HUES6 (cell line): ENCODE measurements at regions not wholly inside any gene's neighbourhood (a gene's known extent, or its start where the extent isn't known, plus 50 kb on each side); places are given as distances from the start of the nearest gene placed in this dataset.

Experiments used
- H3K27ac ChIP-seq: 2 replicates; pipeline ENCODE4 v1.7.0; 2013; ENCODE audit warnings: low read depth, mild to moderate bottlenecking, low read length, inconsistent platforms
- H3K27me3 ChIP-seq: 2 replicates; pipeline ENCODE4 v1.6.1; 2013; ENCODE audit warnings: low read length; ENCODE audit not compliant: control insufficient read depth, insufficient read depth
- H3K36me3 ChIP-seq: 2 replicates; pipeline ENCODE4 v1.6.1; 2013; ENCODE audit warnings: low read length; ENCODE audit not compliant: control insufficient read depth, insufficient read depth
- H3K4me1 ChIP-seq: 2 replicates; pipeline ENCODE4 v1.6.1; 2013; ENCODE audit warnings: low read length; ENCODE audit not compliant: control insufficient read depth, insufficient read depth
- H3K4me3 ChIP-seq: 2 replicates; pipeline ENCODE4 v1.5.1; 2013; ENCODE audit warnings: low read depth, low read length
- H3K9ac ChIP-seq: one replicate; pipeline ENCODE4 v1.6.1; 2013; ENCODE audit warnings: mild to moderate bottlenecking, low read length
- H3K9me3 ChIP-seq: 2 replicates; pipeline ENCODE4 v1.6.1; 2013; ENCODE audit warnings: low read depth, low read length; ENCODE audit not compliant: control insufficient read depth, insufficient read depth

- no peaks in the 10 kb centered on the region; the same call in 1 of the 2 replicates for H3K27me3 ChIP-seq
- H3K36me3 ChIP-seq = no peaks in the 10 kb centered on the region
- no peak overlapping the region for H3K4me3 ChIP-seq
- no peak overlapping the region for H3K9ac ChIP-seq
- no peaks in the 10 kb centered on the region for H3K9me3 ChIP-seq
- no peaks in the 10 kb centered on the region for H3K4me1 ChIP-seq
- no peak overlapping the region for H3K27ac ChIP-seq
Measured at GRCh38 chr18:72201032-72201431, 343.1 kb downstream of the CBLN2 start.

- Histone ChIP-seq H3K27me3 (no peaks in the 10 kb centered on the region), H3K9me3 (no peaks in the 10 kb centered on the region), H3K27ac (no peak overlapping the region), H3K4me3 (no peak overlapping the region), H3K4me1 (no peaks in the 10 kb centered on the region), H3K36me3 (no peaks in the 10 kb centered on the region), H3K9ac (no peak overlapping the region)
Measured at GRCh38 chr18:72197591-72197990, 346.6 kb downstream of the CBLN2 start.

GRCh38 chr18:72194072-72194471, 350.1 kb downstream of the CBLN2 start:
- no peaks in the 10 kb centered on the region for H3K9me3 ChIP-seq
- H3K4me1 ChIP-seq = no peaks in the 10 kb centered on the region
- H3K27me3 ChIP-seq = no peaks in the 10 kb centered on the region
- H3K36me3 ChIP-seq = no peaks in the 10 kb centered on the region
- no peak overlapping the region for H3K27ac ChIP-seq
- no peak overlapping the region for H3K4me3 ChIP-seq
- no peak overlapping the region for H3K9ac ChIP-seq

GRCh38 chr18:72187956-72188355, 356.2 kb downstream of the CBLN2 start:
- Histone ChIP-seq H3K27ac (no peak overlapping the region), H3K4me3 (no peak overlapping the region), H3K9me3 (no peaks in the 10 kb centered on the region), H3K27me3 (no peaks in the 10 kb centered on the region), H3K36me3 (no peaks in the 10 kb centered on the region), H3K9ac (no peak overlapping the region), H3K4me1 (no peaks in the 10 kb centered on the region)

- H3K4me1 ChIP-seq = no peaks in the 10 kb centered on the region
- H3K9ac ChIP-seq = no peak overlapping the region
- no peak overlapping the region for H3K27ac ChIP-seq
- no peaks in the 10 kb centered on the region for H3K36me3 ChIP-seq
- no peaks in the 10 kb centered on the region for H3K27me3 ChIP-seq
- H3K4me3 ChIP-seq = no peak overlapping the region
- H3K9me3 ChIP-seq = peaks cover 6% of the 10 kb centered on the region; the same call in 1 of the 2 replicates
Measured at GRCh38 chr18:72181241-72181764, 362.8 kb downstream of the CBLN2 start.

GRCh38 chr18:72180689-72181088, 363.5 kb downstream of the CBLN2 start:
- H3K4me1 ChIP-seq = no peaks in the 10 kb centered on the region
- no peaks in the 10 kb centered on the region for H3K36me3 ChIP-seq
- no peak overlapping the region for H3K27ac ChIP-seq
- peaks cover 6% of the 10 kb centered on the region; the same call in 1 of the 2 replicates for H3K9me3 ChIP-seq
- H3K4me3 ChIP-seq = no peak overlapping the region
- H3K27me3 ChIP-seq = no peaks in the 10 kb centered on the region
- no peak overlapping the region for H3K9ac ChIP-seq

- no peaks in the 10 kb centered on the region; the same call in 1 of the 2 replicates for H3K9me3 ChIP-seq
- H3K27ac ChIP-seq = no peak overlapping the region
- no peaks in the 10 kb centered on the region for H3K27me3 ChIP-seq
- no peak overlapping the region for H3K4me3 ChIP-seq
- no peaks in the 10 kb centered on the region for H3K36me3 ChIP-seq
- H3K9ac ChIP-seq = no peak overlapping the region
- no peaks in the 10 kb centered on the region for H3K4me1 ChIP-seq
Measured at GRCh38 chr18:72174972-72175649, 369.0 kb downstream of the CBLN2 start.

- Histone ChIP-seq H3K4me1 (no peaks in the 10 kb centered on the region), H3K9me3 (no peaks in the 10 kb centered on the region; the same call in 1 of the 2 replicates)
Measured at GRCh38 chr18:72171596-72171995, 372.5 kb downstream of the CBLN2 start.

GRCh38 chr18:72161691-72162090, 382.5 kb downstream of the CBLN2 start:
- H3K9ac ChIP-seq = no peak overlapping the region
- no peaks in the 10 kb centered on the region for H3K4me1 ChIP-seq
- no peaks in the 10 kb centered on the region for H3K9me3 ChIP-seq
- H3K27me3 ChIP-seq = no peaks in the 10 kb centered on the region; the same call in 1 of the 2 replicates
- no peaks in the 10 kb centered on the region for H3K36me3 ChIP-seq
- H3K27ac ChIP-seq = no peak overlapping the region
- no peak overlapping the region for H3K4me3 ChIP-seq

More at GRCh38 chr18:72171596-72171995, 372.5 kb downstream of the CBLN2 start:
- no peak overlapping the region for H3K9ac ChIP-seq
- H3K36me3 ChIP-seq = no peaks in the 10 kb centered on the region
- no peaks in the 10 kb centered on the region for H3K27me3 ChIP-seq
- no peak overlapping the region for H3K4me3 ChIP-seq
- H3K27ac ChIP-seq = no peak overlapping the region

GRCh38 chr18:72160510-72161445, 383.4 kb downstream of the CBLN2 start:
- no peaks in the 10 kb centered on the region for H3K9me3 ChIP-seq
- H3K9ac ChIP-seq = no peak overlapping the region

GRCh38 chr18:72155327-72155726, 388.8 kb downstream of the CBLN2 start:
- Histone ChIP-seq H3K4me1 (no peaks in the 10 kb centered on the region), H3K9me3 (no peaks in the 10 kb centered on the region), H3K9ac (no peak overlapping the region), H3K4me3 (no peak overlapping the region), H3K36me3 (no peaks in the 10 kb centered on the region), H3K27ac (no peak overlapping the region), H3K27me3 (no peaks in the 10 kb centered on the region)

More at GRCh38 chr18:72160510-72161445, 383.4 kb downstream of the CBLN2 start:
- no peaks in the 10 kb centered on the region for H3K4me1 ChIP-seq
- no peak overlapping the region for H3K27ac ChIP-seq
- H3K36me3 ChIP-seq = no peaks in the 10 kb centered on the region
- no peak overlapping the region for H3K4me3 ChIP-seq
- no peaks in the 10 kb centered on the region; the same call in 1 of the 2 replicates for H3K27me3 ChIP-seq
